Smooth muscle cell (in vitro differentiated cells): ENCODE measurements at regions not wholly inside any gene's neighbourhood (a gene's known extent, or its start where the extent isn't known, plus 50 kb on each side); places are given as distances from the start of the nearest gene placed in this dataset.

Source experiments
- DNase-seq: peaks from one replicate; lab custom pipeline; 2025; ENCODE audit not compliant: unreplicated experiment; lab: John Stamatoyannopoulos, UW
- H2AFZ ChIP-seq: fragments of 200-600 bp; sonication (generic); 2 replicates; pipeline ENCODE4 v1.6.0; 2016; ENCODE audit warnings: antibody characterized with exemption, low read depth, mild to moderate bottlenecking
- H3F3A ChIP-seq: fragments of 200-600 bp; sonication (generic); 2 replicates; pipeline ENCODE4 v1.6.0; 2017; ENCODE audit warnings: antibody characterized with exemption, low read depth
- H3K27ac ChIP-seq: fragments of 200-600 bp; sonication (generic); 2 replicates; pipeline ENCODE4 v1.5.1; 2016; ENCODE audit warnings: low read depth, mild to moderate bottlenecking
- H3K27me3 ChIP-seq: fragments of 200-600 bp; sonication (generic); 2 replicates; pipeline ENCODE4 v1.6.1; 2016; ENCODE audit warnings: low read depth, mild to moderate bottlenecking
- H3K36me3 ChIP-seq: fragments of 200-600 bp; sonication (generic); 2 replicates; pipeline ENCODE4 v1.5.1; 2016; ENCODE audit warnings: low read depth
- H3K4me1 ChIP-seq: fragments of 200-600 bp; sonication (generic); 2 replicates; pipeline ENCODE4 v1.5.1; 2016; ENCODE audit warnings: low read depth
- H3K4me2 ChIP-seq: fragments of 200-600 bp; sonication (generic); 2 replicates; pipeline ENCODE4 v1.6.0; 2016; ENCODE audit warnings: mild to moderate bottlenecking
- H3K4me3 ChIP-seq: fragments of 200-600 bp; sonication (generic); 2 replicates; pipeline ENCODE4 v1.5.1; 2016; ENCODE audit warnings: mild to moderate bottlenecking
- H3K79me2 ChIP-seq: fragments of 200-600 bp; sonication (generic); 2 replicates; pipeline ENCODE4 v1.6.0; 2016; ENCODE audit warnings: low read depth, mild to moderate bottlenecking
- H3K9ac ChIP-seq: fragments of 200-600 bp; sonication (generic); 2 replicates; pipeline ENCODE4 v1.6.0; 2016; ENCODE audit warnings: low read depth
- H3K9me3 ChIP-seq: fragments of 200-600 bp; sonication (generic); replicated peaks from 2 replicates; pipeline ENCODE4 v1.5.1; 2016; ENCODE audit warnings: low read depth
- H4K20me1 ChIP-seq: fragments of 200-600 bp; sonication (generic); 2 replicates; pipeline ENCODE4 v1.6.0; 2016; ENCODE audit warnings: low read depth
- WGBS: methylation state at CpG from one replicate; pipeline ENCODE4 v1.1.7; 2016; ENCODE audit warnings: low lambda C conversion rate; 5-methylcytosine and 5-hydroxymethylcytosine counted together
- TF ChIP-seq, protein P1 (sequence below): fragments of 200-600 bp; sonication (generic); IDR thresholded peaks from 2 replicates; pipeline ENCODE4 v1.5.1; 2017; ENCODE audit warnings: borderline replicate concordance, mild to moderate bottlenecking, antibody characterized with exemption; ENCODE audit not compliant: insufficient read depth, poor library complexity, severe bottlenecking

DNA sequence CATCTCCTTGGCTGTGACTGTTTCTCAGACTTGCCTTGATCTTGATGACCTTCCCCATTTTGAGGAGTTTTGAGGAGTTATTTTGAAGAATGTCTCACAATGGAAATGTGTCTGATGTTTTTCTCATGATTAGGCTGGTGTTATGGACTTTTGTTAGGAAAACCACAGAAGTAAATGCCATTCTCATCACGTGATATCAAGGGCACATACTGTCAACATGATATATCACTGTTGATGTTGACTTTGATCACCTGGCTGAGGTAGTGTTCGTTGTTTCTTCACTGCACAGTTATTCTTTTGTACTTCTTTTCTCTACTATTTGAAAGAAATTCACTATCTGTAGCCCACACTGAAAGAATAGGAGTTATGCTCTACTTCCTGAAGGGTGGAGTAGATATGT, 194.7 kb upstream of the MPHOSPH6 start:
- no peak overlapping the region for H3K9ac ChIP-seq
- no peaks in the 10 kb centered on the region for H3F3A ChIP-seq
- no peaks in the 10 kb centered on the region for H4K20me1 ChIP-seq
- H3K27me3 ChIP-seq = peaks cover 12% of the 10 kb centered on the region
- no peaks in the 10 kb centered on the region for H3K79me2 ChIP-seq
- H3K36me3 ChIP-seq = no peaks in the 10 kb centered on the region
- WGBS = 82% methylated on average over 2 of the region's 2 CpGs
- no peak for DNase-seq
- no peaks in the 10 kb centered on the region for H3K4me1 ChIP-seq
- H3K4me2 ChIP-seq = no peak overlapping the region
- H2AFZ ChIP-seq = no peak overlapping the region
- no peak overlapping the region for H3K4me3 ChIP-seq
- TF ChIP-seq, protein P1, sequence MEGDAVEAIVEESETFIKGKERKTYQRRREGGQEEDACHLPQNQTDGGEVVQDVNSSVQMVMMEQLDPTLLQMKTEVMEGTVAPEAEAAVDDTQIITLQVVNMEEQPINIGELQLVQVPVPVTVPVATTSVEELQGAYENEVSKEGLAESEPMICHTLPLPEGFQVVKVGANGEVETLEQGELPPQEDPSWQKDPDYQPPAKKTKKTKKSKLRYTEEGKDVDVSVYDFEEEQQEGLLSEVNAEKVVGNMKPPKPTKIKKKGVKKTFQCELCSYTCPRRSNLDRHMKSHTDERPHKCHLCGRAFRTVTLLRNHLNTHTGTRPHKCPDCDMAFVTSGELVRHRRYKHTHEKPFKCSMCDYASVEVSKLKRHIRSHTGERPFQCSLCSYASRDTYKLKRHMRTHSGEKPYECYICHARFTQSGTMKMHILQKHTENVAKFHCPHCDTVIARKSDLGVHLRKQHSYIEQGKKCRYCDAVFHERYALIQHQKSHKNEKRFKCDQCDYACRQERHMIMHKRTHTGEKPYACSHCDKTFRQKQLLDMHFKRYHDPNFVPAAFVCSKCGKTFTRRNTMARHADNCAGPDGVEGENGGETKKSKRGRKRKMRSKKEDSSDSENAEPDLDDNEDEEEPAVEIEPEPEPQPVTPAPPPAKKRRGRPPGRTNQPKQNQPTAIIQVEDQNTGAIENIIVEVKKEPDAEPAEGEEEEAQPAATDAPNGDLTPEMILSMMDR = no peak
- no peak overlapping the region for H3K27ac ChIP-seq
- H3K9me3 ChIP-seq = no peaks in the 10 kb centered on the region

DNA sequence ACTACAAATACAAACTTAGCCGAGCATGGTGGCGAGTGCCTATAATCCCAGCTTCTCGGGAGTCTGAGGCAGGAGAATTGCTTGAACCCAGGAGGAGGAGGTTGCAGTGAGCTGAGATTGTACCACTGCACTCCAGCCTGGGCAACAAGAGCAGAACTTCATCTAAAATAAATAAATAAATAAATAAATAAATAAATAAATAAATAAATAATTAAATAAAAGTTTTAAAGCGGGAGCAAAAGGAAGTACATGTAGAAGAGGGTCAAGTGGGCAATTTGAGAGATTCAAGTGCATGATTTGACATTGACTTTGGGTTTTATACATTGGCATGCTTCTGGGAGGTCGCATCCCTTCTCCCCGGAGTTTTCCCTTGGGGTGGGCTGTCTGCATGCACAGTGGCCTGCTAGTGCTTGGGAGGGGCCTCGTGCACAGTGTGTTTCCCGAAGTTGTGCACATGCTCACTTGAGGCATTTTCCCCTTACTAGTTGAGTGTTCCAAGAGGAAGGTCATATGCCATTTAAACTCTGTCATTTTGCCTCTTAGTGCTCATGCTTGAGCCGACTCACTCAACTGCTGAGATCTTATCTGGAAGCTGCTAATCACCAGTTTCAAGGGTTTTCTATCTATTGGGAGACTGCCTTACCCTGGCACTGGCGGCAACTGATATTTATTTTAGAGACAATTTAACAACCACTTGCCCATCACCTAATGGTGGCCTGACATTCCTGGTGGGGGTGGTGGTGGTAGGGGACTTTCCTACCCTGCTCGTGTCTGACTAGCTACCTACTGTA, 193.2 kb upstream of the MPHOSPH6 start:
- H3F3A ChIP-seq = no peaks in the 10 kb centered on the region
- no peak for DNase-seq
- TF ChIP-seq, protein P1 = no peak
- H3K27me3 ChIP-seq = peaks cover 9% of the 10 kb centered on the region
- H3K9ac ChIP-seq = no peak overlapping the region
- H3K4me2 ChIP-seq = no peak overlapping the region
- H4K20me1 ChIP-seq = no peaks in the 10 kb centered on the region
- no peak overlapping the region for H3K4me3 ChIP-seq
- no peak overlapping the region for H2AFZ ChIP-seq
- H3K79me2 ChIP-seq = no peaks in the 10 kb centered on the region
- no peaks in the 10 kb centered on the region for H3K9me3 ChIP-seq
- no peaks in the 10 kb centered on the region for H3K36me3 ChIP-seq
- H3K4me1 ChIP-seq = no peaks in the 10 kb centered on the region
- no peak overlapping the region for H3K27ac ChIP-seq
- WGBS = 77% methylated on average over 11 of the region's 11 CpGs

DNA sequence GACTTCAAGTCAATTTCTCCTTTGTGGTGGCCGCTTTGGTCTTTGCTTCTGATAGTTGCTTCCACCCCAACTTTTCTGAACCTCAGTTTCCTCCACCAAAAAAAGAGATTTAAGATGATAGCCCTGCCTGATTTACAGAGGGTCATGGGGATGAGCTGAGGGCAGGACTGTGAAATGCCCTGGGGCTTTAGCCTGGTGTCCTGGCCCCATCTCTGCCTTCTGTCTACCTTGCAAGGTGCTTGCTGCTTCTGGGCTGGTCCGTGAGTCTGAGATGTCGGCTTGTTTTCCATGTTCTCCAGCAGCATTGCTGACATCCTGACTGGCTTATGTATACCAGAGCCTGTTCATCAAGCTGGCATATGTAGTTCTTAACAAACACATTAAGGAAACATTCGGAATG, 191.9 kb upstream of the MPHOSPH6 start:
- H3F3A ChIP-seq = no peaks in the 10 kb centered on the region
- H3K4me2 ChIP-seq = no peak overlapping the region
- no peak overlapping the region for H3K9ac ChIP-seq
- no peak overlapping the region for H2AFZ ChIP-seq
- no peaks in the 10 kb centered on the region for H4K20me1 ChIP-seq
- H3K27ac ChIP-seq = no peak overlapping the region
- no peaks in the 10 kb centered on the region for H3K9me3 ChIP-seq
- H3K36me3 ChIP-seq = no peaks in the 10 kb centered on the region
- no peaks in the 10 kb centered on the region for H3K4me1 ChIP-seq
- peaks cover 8% of the 10 kb centered on the region for H3K27me3 ChIP-seq
- TF ChIP-seq, protein P1 = no peak
- H3K79me2 ChIP-seq = no peaks in the 10 kb centered on the region
- no peak for DNase-seq
- WGBS = 90% methylated on average over 4 of the region's 4 CpGs
- no peak overlapping the region for H3K4me3 ChIP-seq

DNA sequence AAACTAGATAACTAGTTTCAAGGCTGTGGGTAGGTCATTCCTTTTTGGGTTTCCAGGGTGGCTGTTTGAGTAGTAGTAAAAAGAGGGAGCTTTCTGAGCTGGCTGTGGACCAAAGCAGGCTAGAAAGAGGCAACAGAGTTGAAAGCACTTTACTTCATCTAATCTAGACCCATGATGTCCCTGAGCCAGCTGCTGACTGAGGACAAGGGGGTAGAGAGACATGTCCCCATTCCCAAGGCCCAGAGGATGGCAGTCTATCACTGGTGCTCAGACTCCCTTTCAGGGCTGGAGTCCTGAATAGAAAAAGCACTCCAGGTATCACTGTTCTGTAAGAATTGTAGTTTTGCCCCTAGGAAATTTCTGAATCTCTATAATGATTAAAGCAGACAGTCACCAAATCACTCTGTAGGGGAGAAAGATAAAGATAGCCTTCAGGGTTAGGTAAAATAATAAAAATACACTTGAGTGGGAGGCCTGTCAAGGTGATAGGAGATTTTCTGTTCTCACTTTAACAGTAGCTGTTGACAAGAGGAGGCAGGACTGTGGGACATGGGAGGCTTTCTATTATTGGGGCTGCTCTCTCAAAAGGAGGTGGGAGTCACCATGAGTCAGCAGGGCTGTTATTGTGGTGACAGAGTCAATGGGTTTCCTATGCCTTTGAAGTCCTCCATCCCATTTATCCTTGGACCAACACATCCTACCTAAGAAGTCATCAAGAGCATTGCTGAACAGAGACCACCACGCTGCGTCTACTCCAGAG, 190.2 kb upstream of the MPHOSPH6 start:
- Histone ChIP-seq H4K20me1 (no peaks in the 10 kb centered on the region), H3K27me3 (no peaks in the 10 kb centered on the region), H3K27ac (no peak overlapping the region), H3K4me2 (no peak overlapping the region), H3K4me1 (no peaks in the 10 kb centered on the region), H3F3A (no peaks in the 10 kb centered on the region), H3K79me2 (no peaks in the 10 kb centered on the region), H2AFZ (no peak overlapping the region), H3K36me3 (no peaks in the 10 kb centered on the region), H3K4me3 (no peak overlapping the region), H3K9ac (no peak overlapping the region), H3K9me3 (no peaks in the 10 kb centered on the region)
- no peak for DNase-seq
- whole genome bisulfite sequencing = 96% methylated on average over 2 of the region's 2 CpGs
- TF ChIP-seq, protein P1 = no peak
